ENCODE measurements at regions not wholly inside any gene's neighbourhood (a gene's known extent, or its start where the extent isn't known, plus 50 kb on each side); places are given as distances from the start of the nearest gene placed in this dataset.

DNA sequence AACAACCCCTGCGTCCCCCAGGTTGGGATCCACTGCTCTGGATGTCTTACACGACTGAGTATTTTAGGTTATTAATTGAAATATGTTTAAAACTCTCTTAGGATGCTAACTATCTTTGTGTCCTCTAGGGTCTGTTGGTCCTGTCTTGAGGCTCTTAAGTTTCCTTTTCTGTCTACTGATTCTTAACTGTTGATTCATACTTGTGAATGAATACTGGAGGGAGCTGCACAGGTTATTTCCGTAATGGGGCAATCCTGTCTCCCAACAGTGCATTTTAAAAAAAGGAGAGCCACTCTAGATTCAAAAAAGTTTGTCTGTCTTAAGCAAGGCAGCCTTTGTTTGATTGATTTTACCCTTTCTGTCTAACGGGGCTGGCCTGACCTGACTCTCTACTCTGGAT lies 237.6 kb upstream of the POM121L12 start:
- TF ChIP-seq, protein P1, sequence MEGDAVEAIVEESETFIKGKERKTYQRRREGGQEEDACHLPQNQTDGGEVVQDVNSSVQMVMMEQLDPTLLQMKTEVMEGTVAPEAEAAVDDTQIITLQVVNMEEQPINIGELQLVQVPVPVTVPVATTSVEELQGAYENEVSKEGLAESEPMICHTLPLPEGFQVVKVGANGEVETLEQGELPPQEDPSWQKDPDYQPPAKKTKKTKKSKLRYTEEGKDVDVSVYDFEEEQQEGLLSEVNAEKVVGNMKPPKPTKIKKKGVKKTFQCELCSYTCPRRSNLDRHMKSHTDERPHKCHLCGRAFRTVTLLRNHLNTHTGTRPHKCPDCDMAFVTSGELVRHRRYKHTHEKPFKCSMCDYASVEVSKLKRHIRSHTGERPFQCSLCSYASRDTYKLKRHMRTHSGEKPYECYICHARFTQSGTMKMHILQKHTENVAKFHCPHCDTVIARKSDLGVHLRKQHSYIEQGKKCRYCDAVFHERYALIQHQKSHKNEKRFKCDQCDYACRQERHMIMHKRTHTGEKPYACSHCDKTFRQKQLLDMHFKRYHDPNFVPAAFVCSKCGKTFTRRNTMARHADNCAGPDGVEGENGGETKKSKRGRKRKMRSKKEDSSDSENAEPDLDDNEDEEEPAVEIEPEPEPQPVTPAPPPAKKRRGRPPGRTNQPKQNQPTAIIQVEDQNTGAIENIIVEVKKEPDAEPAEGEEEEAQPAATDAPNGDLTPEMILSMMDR (IDR thresholded peaks at IDR 0.05), result no peak
- TF ChIP-seq POLR2A (IDR thresholded peaks at IDR 0.05), result no peak

All from right lobe of liver (tissue), 4 donors.